PFSK-1 (cell line): ENCODE measurements at regions not wholly inside any gene's neighbourhood (a gene's known extent, or its start where the extent isn't known, plus 50 kb on each side); places are given as distances from the start of the nearest gene placed in this dataset.

Experiments
- FOXP2 ChIP-seq: optimal IDR thresholded peaks from 2 replicates; pipeline ENCODE3; 2011; ENCODE audit warnings: borderline replicate concordance, control low read depth, inconsistent platforms; ENCODE audit not compliant: insufficient read depth; ENCODE audit errors: extremely low read length, extremely low read depth
- POLR2AphosphoS5 ChIP-seq: IDR thresholded peaks from 2 replicates; pipeline ENCODE4 v1.6.1; 2012; ENCODE audit warnings: low read depth, mild to moderate bottlenecking, control low read depth, low read length, moderate library complexity
- REST ChIP-seq, 2 experiments: IDR thresholded peaks; 2 replicates each; pipeline versions ENCODE4 v1.6.1 to v1.8.0; 2011 to 2012; ENCODE audit warnings: low read depth in 2 of 2, low read length in 2 of 2, control low read depth in 1 of 2, inconsistent platforms in 1 of 2, mild to moderate bottlenecking in 1 of 2, moderate library complexity in 1 of 2; ENCODE audit not compliant: insufficient read depth in 1 of 2
- SIN3A ChIP-seq: IDR thresholded peaks from 2 replicates; pipeline ENCODE4 v1.6.1; 2012; ENCODE audit warnings: mild to moderate bottlenecking, low read length, moderate library complexity, borderline replicate concordance; ENCODE audit not compliant: insufficient read depth
- TAF1 ChIP-seq: IDR thresholded peaks from 2 replicates; pipeline ENCODE4 v1.6.1; 2012; ENCODE audit warnings: low read length, control low read depth, borderline replicate concordance; ENCODE audit not compliant: insufficient read depth

GRCh38 chr2:12183032-12183645 lies 436.7 kb downstream of the LPIN1 start:
- no peak for TF ChIP-seq TAF1
- no peak for TF ChIP-seq POLR2AphosphoS5
- TF ChIP-seq FOXP2 = no peak

- TF ChIP-seq REST (IDR thresholded peaks at IDR 0.05; ENCODE audit: insufficient read depth in 1 of 2, low read depth in 2 of 2, low read length in 2 of 2) = peak in 1 of 2 experiments; percentile 72; a peak in 2 of 4 replicates
- TF ChIP-seq TAF1 = peak; percentile 62; the same call in 1 of the 2 replicates
- TF ChIP-seq POLR2AphosphoS5 = no peak
These were observed 446.3 kb downstream of the LPIN1 start for GRCh38 chr2:12192762-12193161.

GRCh38 chr2:12194968-12195367 lies 448.5 kb downstream of the LPIN1 start:
- TF ChIP-seq TAF1 (no peak), POLR2AphosphoS5 (no peak)

- TF ChIP-seq REST (IDR thresholded peaks at IDR 0.05; ENCODE audit: insufficient read depth in 1 of 2, low read depth in 2 of 2, low read length in 2 of 2) (no peak), FOXP2 (no peak), POLR2AphosphoS5 (no peak), TAF1 (no peak), SIN3A (no peak)
These were observed 450.1 kb downstream of the LPIN1 start for GRCh38 chr2:12196495-12196894.

GRCh38 chr2:12197133-12197532 lies 450.7 kb downstream of the LPIN1 start:
- TF ChIP-seq TAF1 (no peak), FOXP2 (no peak), REST (IDR thresholded peaks at IDR 0.05; ENCODE audit: insufficient read depth in 1 of 2, low read depth in 2 of 2, low read length in 2 of 2) (no peak), SIN3A (no peak), POLR2AphosphoS5 (no peak)

- TF ChIP-seq SIN3A (no peak), TAF1 (no peak), FOXP2 (no peak), POLR2AphosphoS5 (no peak), REST (IDR thresholded peaks at IDR 0.05; ENCODE audit: insufficient read depth in 1 of 2, low read depth in 2 of 2, low read length in 2 of 2) (peak in 1 of 2 experiments; percentile 64; a peak in 1 of 4 replicates)
These were observed 453.2 kb downstream of the LPIN1 start for GRCh38 chr2:12199491-12200211.
